GM21423 (cell line): ENCODE measurements at regions not wholly inside any gene's neighbourhood (a gene's known extent, or its start where the extent isn't known, plus 50 kb on each side); places are given as distances from the start of the nearest gene placed in this dataset.

ENCODE experiments used
- ATAC-seq: cut with Tn5 transposase; IDR thresholded peaks from one replicate; pipeline ENCODE4 v1.9.1; 2021; ENCODE audit warnings: mild to moderate bottlenecking, moderate library complexity; ENCODE audit not compliant: unreplicated experiment

DNA sequence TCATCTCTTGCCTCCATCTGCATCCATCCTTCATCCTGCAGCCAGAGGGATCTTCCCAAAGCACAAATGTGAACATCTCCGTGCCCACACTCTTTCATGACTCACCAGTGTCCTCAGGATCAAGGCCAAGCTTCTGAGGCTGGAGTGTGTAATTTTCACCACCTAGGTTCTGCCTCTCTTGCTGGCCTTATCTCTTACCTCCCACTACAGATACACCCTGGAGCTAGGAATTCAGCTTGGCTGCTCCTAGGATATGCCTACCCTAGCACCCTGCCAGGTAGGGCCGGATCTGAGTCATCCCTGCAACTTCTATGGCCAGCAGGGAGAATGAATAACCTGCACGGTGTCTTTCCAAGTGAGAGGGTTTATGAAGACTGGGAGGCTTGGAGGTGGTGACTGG, 208.7 kb upstream of the CSF3R start:
- ATAC-seq = no peak

DNA sequence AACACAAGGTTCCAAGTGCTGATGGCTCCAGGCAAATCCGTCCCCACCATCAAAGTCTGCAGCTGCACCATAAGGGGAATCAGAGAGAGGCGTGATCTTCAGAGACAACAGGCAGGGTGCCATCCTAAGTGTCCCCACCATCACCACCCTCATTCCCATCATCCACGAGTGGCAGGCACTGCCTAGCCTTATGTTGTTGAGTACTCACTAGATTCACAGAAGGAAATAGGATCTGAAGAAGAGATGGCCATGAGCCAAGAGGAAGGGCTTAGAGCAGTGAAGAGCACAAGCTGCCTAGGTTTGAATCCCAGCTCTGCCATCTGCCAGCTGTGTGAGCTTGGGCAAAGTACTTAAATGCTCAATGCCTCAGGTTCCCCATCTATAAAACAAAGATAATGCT, 207.3 kb upstream of the CSF3R start:
- ATAC-seq = no peak

DNA sequence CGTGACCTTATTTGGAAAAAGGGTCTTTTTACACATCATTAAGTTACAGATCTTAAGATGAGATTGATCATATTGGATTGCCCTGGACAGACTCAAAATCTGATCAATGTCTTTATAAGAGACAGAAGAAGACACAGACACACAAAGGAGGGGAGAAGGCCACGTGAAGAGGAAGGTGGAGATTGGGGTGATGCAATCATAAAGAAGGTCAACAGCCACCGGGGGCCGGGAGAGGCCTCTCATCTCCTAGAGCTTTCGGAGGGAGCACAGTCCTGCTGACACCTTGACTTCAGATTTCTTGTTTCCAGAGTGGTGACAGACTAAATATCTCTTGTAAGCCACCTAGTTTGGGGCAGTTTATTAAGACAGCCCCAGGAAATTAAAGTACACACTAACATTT, 204.6 kb upstream of the CSF3R start:
- no peak for ATAC-seq

DNA sequence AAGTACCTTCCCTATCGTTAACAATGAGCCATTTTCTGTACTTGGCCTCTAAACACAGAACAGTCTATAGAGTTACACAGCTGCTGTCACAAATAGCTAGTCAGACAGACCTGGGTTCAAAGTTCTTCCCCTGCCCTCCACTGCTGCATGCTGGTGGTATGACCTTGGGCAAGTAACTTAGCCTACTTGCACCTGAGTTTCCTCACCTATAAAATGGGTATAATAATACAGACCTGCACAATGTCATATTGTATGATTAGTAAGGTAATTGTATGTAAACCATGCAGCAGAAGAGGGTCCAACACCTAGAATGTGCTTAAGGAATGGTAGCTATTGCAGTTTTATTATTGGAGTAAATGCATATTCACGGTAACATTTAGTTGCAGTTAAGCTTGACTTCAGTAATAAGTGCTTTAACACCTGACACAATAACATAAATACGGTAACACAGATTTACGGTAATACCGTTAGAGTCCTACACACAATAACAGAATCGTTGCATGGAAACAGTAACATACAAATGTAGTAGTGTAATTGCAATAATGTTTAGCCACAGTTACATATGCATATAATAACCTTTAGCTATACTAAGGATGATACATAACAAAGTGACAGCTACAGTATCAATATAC, 193.3 kb upstream of the CSF3R start:
- ATAC-seq = no peak

DNA sequence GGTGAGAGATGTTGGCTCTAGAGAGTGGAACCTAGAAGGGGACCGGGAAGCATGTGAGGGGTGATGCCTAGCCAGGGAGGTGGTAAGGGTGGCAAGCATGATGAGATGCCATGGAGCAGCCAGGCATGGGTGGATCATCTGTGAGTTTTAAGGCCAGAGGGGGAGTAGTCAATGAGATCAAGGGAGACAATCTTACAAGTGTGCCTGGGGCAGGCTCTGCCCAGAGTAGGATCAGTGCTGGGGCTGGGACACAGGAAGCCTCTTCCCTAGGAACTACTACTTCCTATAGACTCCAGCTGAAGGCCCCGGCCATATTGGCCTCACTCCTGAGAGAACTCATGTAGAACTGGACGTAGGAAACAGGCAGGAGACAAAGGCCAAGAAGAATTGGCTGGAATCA, 192.4 kb upstream of the CSF3R start:
- ATAC-seq = no peak

DNA sequence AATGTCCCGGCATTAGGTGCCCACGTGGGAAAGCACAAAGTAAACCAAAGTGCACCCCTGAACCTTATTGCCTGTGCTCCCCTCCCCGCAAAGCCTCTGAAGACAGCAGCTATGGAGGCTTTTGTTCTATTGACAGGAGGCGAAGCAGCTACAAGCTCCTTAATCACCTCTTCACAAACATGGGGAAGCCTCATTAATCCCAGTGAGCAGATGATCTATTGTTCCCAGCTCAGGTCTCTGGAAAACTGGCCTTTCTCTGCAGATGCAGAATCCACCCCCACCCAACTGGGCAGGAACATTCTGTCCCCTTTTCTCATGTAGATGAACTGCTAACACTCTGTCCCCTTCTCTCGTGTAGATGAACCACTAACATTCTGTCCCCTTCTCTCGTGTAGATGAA, 190.5 kb upstream of the CSF3R start:
- no peak for ATAC-seq

DNA sequence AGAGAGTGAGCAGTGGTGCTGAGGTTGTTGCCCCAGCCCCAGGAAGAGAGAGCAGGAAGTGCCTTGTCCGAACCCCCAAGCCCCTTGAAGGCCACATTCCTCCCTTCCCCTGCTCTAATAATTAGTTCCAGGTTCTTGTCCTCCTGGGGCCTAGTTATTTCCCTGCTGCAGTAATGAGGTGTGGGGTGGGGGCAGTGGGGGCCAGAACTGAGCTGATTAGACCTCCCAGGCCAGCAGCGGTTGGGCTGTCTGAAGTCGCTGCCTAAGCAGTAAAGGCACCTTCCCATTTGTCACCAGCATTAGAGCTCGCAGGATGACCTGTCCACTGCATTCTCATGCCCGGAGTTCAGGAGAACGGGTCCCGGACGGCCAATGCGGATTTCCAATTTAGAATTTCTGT, 186.5 kb upstream of the CSF3R start:
- no peak for ATAC-seq

DNA sequence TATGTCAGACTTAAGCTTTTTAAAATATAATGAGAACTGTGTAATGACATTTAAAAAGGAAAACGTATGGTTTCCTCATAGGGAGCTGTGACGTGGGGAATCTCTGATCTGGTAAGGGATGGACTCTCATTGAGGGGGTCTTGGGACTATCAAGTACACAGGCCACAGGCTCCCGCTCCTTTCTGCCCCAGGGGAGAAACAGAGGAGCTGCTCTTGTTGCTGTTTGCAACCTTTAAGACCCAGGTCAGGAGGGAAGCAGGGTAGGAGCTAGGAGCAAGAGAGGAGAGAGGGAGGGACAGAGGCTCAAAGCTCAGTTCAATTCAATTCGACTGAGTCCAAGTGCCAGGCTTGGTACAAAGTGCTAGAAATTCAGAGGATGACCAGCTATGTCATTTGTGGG, 185.1 kb upstream of the CSF3R start:
- no peak for ATAC-seq

DNA sequence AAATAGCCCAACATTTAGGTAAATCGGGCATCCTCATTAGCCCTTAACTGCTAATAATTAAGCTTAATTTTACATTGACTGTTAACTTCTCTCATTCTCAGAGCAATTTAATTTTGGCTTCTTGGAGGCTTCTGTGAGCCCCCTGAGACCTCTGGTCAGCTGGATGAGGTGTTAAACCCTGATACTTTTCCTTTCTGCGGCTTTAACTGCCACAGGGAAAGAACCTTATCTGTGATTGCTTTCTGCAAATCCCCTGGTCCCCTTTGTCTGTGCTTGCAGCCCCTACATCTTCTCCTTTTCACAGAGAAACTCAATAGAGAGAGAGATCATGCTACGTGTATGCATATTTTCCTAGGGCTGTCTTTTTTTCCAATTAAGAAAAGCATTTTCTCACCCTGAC, 184.5 kb upstream of the CSF3R start:
- ATAC-seq = no peak

DNA sequence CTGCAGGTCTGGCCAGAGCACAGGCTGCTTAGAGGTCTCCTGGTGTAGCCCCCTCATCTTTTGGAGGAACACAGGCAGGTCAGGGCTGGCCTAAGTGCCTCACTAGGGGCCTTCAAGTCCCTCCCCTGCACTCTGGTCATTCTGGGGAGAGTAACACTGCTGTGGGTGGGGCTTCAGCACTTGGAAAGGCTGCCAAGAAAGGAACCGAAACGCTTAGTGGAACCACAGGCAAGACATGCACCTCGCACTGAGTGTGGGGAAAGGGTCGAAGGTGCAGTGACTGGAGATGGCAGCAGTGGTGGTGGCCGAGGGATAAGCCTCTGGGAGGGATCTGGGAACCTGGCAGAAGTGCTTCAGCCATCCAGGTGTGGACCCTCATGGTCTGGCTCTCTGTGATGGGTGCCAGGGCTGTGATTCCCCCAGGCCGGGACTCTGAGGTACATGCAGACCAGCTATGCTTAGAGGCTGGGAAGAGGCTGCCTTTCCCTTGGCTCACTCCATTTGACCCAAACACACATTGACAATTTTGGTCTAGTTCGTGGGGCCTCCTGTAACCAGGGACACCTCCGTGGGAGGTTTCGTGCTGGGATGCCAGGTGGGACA, 182.9 kb upstream of the CSF3R start:
- ATAC-seq = no peak

DNA sequence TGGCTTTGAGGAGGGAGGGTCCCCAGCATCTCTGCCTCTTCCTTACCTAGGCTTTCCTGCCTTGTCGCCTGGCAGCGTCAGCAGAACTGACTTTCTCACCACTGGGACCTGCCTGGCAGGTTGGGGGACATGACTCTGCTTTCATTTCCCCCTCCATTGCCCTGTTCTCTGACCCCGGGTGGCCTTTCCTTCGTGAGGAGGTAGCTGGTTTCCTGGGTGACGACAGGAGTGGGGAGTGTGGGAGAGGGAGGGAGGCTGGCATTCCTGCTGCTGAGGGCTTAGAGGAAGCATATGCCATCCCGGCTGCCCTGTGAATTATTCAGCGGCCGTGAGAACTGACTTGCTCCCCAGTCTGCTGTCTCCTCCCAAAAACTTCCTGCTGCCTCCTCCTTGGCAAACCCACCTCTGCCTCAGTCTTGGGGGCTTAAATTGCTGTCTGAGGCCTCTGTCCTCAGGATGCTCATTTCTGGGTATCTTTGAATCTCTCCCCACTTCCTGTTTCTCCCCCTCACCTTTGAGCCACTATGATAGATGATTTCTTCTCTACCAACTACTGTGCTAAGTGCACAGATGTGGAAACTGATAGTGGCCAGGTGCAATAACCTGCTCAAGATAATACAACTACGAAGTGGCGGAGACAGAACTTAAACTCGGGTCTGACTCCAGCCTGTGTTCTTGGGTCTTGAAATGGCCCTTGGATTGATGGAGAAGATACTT, 182.0 kb upstream of the CSF3R start:
- no peak for ATAC-seq

DNA sequence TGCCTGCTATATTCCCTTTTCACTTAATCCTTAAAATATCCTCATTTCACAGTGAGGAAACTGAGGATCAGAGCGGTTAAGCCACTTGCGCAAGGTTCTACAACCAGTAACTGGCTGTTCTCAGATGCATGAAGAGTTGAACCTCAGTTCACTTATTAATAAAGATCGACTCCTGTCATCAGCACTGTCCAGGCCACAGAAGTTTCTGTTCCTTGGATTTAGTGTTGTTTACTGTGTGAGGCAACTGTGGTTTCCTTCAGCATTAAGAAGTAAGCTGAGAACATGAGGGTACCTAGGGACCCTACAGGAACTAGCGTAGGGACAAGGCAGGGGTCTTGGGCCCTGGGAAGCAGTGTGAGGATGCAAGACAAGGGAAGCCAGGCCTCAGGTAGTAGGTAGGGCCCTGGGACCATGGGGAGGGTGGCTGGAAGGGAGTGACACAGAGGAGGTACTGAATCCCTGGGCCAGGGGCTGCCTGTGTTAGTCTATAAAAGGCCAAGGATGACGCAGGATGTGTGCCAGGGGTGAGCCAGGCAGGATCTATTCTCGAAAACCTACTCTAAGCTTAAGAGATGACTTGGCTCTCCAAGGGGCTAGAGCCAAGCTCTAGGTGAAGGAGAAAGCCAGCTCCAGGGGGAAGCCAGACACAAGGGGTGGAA, 181.2 kb upstream of the CSF3R start:
- ATAC-seq = no peak

DNA sequence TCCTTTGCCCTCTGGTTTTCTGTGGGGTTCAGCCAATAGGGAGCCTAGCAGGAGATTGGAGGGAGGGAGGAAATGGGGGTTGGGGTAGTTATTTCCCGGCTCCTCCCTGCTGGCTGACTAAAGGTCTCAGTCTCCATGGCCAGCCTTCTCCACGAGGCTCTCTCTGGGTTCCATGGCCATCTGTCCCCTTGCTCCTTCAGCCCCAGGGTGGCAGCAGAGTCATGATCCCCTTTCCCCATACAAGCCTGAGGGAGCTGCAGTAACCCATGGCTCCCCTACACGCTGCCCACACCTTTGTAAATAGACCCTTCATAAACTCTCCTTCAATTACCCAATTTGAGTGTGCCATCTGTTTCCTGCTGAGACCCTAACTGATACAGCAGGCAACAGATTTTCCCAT, 176.1 kb upstream of the CSF3R start:
- no peak for ATAC-seq

DNA sequence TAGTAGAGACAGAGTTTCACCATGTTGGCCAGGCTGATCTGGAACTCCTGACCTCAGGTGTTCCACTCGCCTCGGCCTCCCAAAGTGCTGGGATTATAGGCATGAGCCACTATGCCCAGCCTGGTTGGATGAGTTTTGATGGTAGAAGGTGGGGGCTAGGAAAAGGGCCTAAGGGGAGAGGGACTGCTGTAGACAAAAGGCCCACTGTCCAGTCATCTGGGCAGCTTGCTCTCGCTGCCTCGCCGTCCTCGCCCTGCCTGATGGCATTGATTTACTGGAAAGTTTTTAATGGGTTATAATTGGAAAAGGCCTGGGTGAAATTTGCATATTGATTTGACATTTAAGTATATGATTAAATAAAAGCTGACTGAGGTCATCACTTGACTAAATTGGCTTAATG, 175.1 kb upstream of the CSF3R start:
- no peak for ATAC-seq

DNA sequence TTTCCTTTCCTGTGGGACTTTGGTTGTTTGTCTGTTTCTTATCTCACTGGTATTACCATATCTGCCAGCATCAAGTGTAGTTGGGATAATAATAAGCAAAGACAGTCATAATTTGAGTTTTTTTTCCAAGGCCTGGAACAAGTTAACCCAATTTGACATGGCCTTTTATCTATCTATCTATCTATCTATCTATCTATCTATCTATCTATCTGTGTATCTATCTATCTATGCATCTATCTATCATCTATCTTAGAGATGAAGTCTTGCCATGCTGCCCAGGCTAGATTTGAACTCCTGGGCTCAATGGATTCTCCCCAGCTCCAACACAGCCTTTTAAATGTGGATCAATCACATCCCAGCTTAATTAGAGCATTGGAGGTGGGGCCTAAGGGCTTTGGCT, 174.1 kb upstream of the CSF3R start:
- no peak for ATAC-seq

DNA sequence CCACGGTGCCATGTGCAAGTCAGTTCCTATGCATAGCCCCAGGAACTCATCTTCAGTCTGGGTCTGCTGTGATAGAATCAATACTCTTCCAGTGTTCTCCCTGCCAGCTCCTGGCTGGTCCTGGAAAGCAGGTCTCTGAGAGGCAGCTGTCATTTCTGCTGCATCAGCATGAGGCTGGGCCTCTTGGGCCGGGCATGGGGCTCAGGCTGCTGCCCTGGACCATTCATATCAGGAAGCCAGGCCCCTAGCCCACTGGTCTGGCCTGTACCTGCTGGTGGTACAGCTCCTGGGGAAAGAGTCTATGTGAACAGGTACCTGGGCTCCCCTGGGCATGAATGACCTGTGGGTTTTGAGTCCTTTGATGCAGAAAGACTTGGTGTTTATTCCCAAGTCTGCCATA, 173.6 kb upstream of the CSF3R start:
- ATAC-seq = no peak

DNA sequence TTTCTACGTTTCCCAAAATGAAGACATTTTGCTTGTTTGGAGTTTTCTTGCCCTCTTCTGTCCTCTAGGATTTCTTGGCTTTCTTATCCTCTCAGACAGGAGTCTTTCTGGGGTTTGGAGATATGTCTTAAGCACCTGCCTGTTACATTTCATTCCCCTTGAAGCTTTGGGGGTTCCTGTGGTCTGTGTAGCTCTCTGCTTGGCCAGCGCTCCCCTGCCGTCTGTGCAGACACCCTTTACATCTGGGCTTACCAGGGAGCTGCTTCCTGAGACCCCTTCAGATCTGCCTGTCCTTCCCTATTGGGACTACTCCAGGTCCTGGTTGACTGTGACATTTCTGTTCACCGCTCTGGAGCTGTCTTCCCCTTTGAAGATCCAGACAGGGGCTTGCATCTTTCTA, 171.9 kb upstream of the CSF3R start:
- ATAC-seq = no peak

DNA sequence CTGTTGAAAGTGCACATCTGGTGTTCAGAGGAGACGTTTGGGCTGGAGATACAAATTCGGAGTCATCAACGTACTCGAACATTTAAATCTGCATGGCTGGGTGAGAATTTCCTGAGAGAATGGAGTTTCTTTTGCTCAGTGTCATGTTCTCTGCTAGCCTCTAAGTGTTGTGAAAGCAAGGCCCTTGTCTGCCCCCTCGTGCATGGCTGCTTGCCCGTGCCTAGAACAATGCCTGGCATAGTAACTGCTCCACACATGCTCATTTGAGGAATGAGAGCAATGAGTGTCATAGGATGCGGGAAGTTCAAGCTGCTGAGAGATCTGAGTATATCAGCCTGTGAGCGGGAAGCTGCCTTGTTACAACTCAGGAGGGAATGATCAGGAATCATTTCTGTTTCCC, 171.1 kb upstream of the CSF3R start:
- ATAC-seq = no peak

DNA sequence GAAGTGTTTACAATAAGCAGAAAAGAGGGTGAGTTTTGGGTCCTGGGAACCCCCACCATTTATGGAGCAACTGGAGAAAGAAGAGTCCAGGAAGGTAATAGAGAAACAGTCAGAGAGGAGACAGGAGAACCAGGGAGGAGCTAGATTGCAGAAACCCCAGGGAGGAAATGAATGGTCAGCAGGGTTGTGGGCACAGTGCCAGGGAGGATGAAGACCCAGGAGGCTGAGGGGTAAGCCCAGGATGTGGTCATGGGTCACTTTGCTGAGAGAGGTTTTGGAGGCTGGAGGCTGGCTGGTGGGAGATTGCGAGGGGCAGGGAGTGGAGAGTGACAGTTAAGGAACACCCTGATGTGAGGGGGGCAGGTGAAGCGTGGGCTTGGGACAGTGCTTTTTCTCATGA, 169.9 kb upstream of the CSF3R start:
- no peak for ATAC-seq

DNA sequence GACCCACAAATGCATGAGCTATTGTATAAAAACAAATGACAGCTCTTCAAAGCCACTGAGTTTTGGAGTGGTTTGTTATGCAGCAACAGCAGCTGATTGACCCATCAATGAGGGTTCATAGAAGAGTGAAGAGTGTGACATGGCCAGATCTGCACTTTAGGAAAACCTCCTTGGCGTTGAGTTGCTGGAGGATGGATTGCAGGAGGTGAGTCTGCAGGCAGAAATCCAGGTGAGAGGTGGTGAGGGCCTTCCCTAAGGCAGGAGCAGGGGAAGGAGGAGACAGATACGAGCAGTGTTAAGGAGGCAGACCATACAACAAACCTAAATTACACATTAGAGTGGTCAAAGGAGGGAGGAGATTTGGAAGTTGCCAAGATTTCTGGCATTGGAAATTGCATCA, 169.3 kb upstream of the CSF3R start:
- ATAC-seq = no peak

DNA sequence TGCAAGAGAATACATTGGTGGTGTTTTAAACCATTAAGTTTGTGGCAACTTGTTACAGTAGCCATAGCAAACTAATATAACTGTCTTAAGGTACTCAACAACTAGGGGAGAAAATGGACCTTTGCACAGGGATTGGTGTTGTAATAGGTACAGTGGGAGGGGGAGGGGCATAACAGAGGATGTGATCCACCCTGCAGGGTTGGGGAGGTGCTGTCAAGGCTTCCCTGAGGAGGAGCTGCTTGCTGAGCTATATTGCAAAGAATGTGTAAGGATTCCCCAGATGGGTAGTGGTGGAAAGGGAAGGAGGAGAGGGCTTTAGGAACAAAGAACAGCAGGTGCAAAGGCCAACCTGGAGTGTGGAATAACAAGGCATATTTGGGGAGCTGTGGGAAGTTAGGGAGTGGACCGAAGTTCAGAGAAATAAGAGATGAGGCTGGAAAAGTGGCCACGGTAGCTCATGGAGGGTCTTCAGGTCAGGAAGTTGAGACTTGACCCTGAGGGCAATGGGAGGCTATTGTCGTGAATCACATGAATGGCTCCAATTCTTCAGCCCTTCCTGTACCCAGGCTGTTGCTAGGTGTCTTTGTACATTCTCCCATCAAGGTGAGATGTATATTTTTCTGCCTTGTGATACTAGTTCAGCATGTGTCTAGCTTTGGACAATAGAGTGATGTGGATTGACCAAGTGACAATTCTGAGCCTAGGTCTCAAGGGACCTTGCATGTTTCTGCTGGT, 168.6 kb upstream of the CSF3R start:
- ATAC-seq = no peak
